ENCODE measurements at regions not wholly inside any gene's neighbourhood (a gene's known extent, or its start where the extent isn't known, plus 50 kb on each side); places are given as distances from the start of the nearest gene placed in this dataset.

DNA sequence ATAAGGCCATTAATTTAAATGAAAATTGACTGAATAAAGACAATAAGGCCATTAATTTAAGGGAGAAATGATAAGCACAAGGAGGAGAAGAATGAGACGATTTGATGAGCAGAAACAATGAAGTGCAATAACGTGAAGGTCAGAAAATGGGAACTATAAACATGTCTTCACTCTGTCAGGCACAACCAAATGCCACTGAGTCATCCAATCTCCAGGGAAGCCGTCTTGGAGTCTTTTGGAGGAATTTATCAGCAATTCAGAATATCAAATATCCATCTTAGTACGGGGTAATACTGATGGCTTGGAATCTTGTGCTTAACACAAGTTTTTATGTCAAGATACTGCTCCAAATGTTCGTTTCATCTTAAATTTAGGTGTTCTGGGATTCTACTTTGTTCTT, 159.9 kb downstream of the CAPZA3 start:
- Histone ChIP-seq H2AK9ac (replicated peaks; ENCODE audit: low read depth, low read length, poor library complexity) (no peak overlapping the region), H4K5ac (ENCODE audit: low read depth, low read length) (no peak overlapping the region), H3K23ac (ENCODE audit: low read depth, low read length) (no peak overlapping the region), H3K36me3 (ENCODE audit: control insufficient read depth, insufficient read depth, low read length) (no peaks in the 10 kb centered on the region), H2BK15ac (ENCODE audit: low read depth, low read length) (no peak overlapping the region), H4K20me1 (ENCODE audit: insufficient read depth, low read length) (no peaks in the 10 kb centered on the region), H2BK5ac (ENCODE audit: low read depth, low read length, poor library complexity, severe bottlenecking) (no peak overlapping the region), H4K8ac (ENCODE audit: low read depth in 2 of 2, low read length in 2 of 2) (no peak overlapping the region), H2AFZ (replicated peaks; ENCODE audit: low read length, poor library complexity) (no peak overlapping the region), H3K79me1 (ENCODE audit: low read depth in 1 of 2, low read length in 2 of 2) (no peaks in the 10 kb centered on the region), H3K4me1 (ENCODE audit: control insufficient read depth, insufficient read depth, low read length) (no peaks in the 10 kb centered on the region), H3K4me2 (ENCODE audit: low read depth, low read length) (no peak overlapping the region), H3K4ac (ENCODE audit: low read depth, low read length) (no peak overlapping the region), H3K18ac (ENCODE audit: low read depth, low read length) (no peak overlapping the region), H3K56ac (ENCODE audit: extremely low read depth, insufficient read depth, low read length) (no peak overlapping the region), H3K9ac (ENCODE audit: low read depth, low read length) (no peak overlapping the region), H3K4me3 (ENCODE audit: insufficient read depth, low read depth, low read length) (no peak overlapping the region), H3K27me3 (ENCODE audit: control insufficient read depth, insufficient read depth, low read length) (no peaks in the 10 kb centered on the region), H2AK5ac (ENCODE audit: low read depth, low read length) (no peak overlapping the region), H3K9me1 (ENCODE audit: insufficient read depth, low read length) (no peaks in the 10 kb centered on the region), H3K14ac (replicated peaks; ENCODE audit: low read depth, low read length) (no peak overlapping the region), H3K27ac (ENCODE audit: insufficient read depth, low read length) (no peak overlapping the region), H3K9me3 (ENCODE audit: control insufficient read depth, insufficient read depth, low read length) (no peaks in the 10 kb centered on the region), H2BK20ac (ENCODE audit: low read depth, low read length) (no peak overlapping the region), H2BK120ac (ENCODE audit: low read depth, low read length) (no peak overlapping the region), H4K91ac (ENCODE audit: insufficient read depth, low read depth, low read length) (no peak overlapping the region)
- DNase-seq (peak; percentile 9), ATAC-seq (ENCODE audit: low read depth) (no peak)
- BruUV-seq (replicated peaks) = no TSS peak
- dilution Hi-C loops (cut with HindIII; ENCODE audit: low sequenced_read_pairs, unreplicated experiment) = no loop called here
- in situ Hi-C loops (cut with MboI; ENCODE audit: low sequenced_read_pairs) = no loop called here
- no peak for TF ChIP-seq RCOR1 (IDR thresholded peaks at IDR 0.05; ENCODE audit: insufficient replicate concordance, low read length)
- TF ChIP-seq NFE2L2 (IDR thresholded peaks at IDR 0.05; ENCODE audit: low read depth, low read length) = no peak
- TF ChIP-seq CHD1 (IDR thresholded peaks at IDR 0.05; ENCODE audit: low read depth, low read length) = no peak
- TF ChIP-seq, protein P1, sequence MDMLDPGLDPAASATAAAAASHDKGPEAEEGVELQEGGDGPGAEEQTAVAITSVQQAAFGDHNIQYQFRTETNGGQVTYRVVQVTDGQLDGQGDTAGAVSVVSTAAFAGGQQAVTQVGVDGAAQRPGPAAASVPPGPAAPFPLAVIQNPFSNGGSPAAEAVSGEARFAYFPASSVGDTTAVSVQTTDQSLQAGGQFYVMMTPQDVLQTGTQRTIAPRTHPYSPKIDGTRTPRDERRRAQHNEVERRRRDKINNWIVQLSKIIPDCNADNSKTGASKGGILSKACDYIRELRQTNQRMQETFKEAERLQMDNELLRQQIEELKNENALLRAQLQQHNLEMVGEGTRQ (IDR thresholded peaks at IDR 0.05; ENCODE audit: low read depth, low read length) = no peak
- no peak for TF ChIP-seq RFX5 (IDR thresholded peaks at IDR 0.05; ENCODE audit: low read depth, low read length)
- TF ChIP-seq RAD21 (IDR thresholded peaks at IDR 0.05; ENCODE audit: low read length) = no peak
- TF ChIP-seq POLR2A (IDR thresholded peaks at IDR 0.05; ENCODE audit: low read depth, low read length) = no peak
- TF ChIP-seq CEBPB (IDR thresholded peaks at IDR 0.05; ENCODE audit: low read depth, low read length) = no peak
- TF ChIP-seq, protein P2, sequence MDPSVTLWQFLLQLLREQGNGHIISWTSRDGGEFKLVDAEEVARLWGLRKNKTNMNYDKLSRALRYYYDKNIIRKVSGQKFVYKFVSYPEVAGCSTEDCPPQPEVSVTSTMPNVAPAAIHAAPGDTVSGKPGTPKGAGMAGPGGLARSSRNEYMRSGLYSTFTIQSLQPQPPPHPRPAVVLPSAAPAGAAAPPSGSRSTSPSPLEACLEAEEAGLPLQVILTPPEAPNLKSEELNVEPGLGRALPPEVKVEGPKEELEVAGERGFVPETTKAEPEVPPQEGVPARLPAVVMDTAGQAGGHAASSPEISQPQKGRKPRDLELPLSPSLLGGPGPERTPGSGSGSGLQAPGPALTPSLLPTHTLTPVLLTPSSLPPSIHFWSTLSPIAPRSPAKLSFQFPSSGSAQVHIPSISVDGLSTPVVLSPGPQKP (IDR thresholded peaks at IDR 0.05; ENCODE audit: borderline replicate concordance, low read depth, low read length) = no peak
- no peak for TF ChIP-seq MAZ (IDR thresholded peaks at IDR 0.05; ENCODE audit: borderline replicate concordance, low read depth, low read length)
- TF ChIP-seq, protein P3, sequence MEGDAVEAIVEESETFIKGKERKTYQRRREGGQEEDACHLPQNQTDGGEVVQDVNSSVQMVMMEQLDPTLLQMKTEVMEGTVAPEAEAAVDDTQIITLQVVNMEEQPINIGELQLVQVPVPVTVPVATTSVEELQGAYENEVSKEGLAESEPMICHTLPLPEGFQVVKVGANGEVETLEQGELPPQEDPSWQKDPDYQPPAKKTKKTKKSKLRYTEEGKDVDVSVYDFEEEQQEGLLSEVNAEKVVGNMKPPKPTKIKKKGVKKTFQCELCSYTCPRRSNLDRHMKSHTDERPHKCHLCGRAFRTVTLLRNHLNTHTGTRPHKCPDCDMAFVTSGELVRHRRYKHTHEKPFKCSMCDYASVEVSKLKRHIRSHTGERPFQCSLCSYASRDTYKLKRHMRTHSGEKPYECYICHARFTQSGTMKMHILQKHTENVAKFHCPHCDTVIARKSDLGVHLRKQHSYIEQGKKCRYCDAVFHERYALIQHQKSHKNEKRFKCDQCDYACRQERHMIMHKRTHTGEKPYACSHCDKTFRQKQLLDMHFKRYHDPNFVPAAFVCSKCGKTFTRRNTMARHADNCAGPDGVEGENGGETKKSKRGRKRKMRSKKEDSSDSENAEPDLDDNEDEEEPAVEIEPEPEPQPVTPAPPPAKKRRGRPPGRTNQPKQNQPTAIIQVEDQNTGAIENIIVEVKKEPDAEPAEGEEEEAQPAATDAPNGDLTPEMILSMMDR (conservative IDR thresholded peaks at IDR 0.05; ENCODE audit: low read depth, low read length) = no peak
- no peak for TF ChIP-seq MAFK (IDR thresholded peaks at IDR 0.05; ENCODE audit: low read depth, low read length)
- WGBS, 2 experiments (ENCODE audit: extremely low coverage in 2 of 2, insufficient read length in 1 of 2) = no CpG with 5 or more reads among the region's 5 CpGs
- ChIA-PET CTCF (no interaction called here), POLR2A (ENCODE audit: unreplicated experiment) (no interaction called here)
- intact Hi-C loops (cut with micrococcal nuclease) = no loop called here

Measured in IMR-90 (cell line).